Chondrocyte (in vitro differentiated cells): ENCODE measurements at regions not wholly inside any gene's neighbourhood (a gene's known extent, or its start where the extent isn't known, plus 50 kb on each side); places are given as distances from the start of the nearest gene placed in this dataset.

Experiments used
- DNase-seq: peaks from one replicate; pipeline ENCODE4 v3.0.0; 2021; ENCODE audit warnings: mixed read lengths, low spot score
- H3K27ac Mint-ChIP-seq: one replicate; pipeline ENCODE4 v1.8.0; 2021; ENCODE audit warnings: mild to moderate bottlenecking, moderate library complexity, mixed read lengths; ENCODE audit not compliant: unreplicated experiment
- H3K27me3 Mint-ChIP-seq: 2 replicates; pipeline ENCODE4 v1.8.0; 2021; ENCODE audit warnings: low read depth, mixed read lengths
- H3K36me3 Mint-ChIP-seq: 2 replicates; pipeline ENCODE4 v1.8.0; 2021; ENCODE audit warnings: low read depth, mixed read lengths
- H3K4me1 Mint-ChIP-seq: 2 replicates; pipeline ENCODE4 v1.8.0; 2021; ENCODE audit warnings: low read depth, mild to moderate bottlenecking, mixed read lengths
- H3K4me3 Mint-ChIP-seq: one replicate; pipeline ENCODE4 v1.8.0; 2021; ENCODE audit warnings: mild to moderate bottlenecking, moderate library complexity, mixed read lengths; ENCODE audit not compliant: unreplicated experiment
- H3K9me3 Mint-ChIP-seq: 2 replicates; pipeline ENCODE4 v1.8.0; 2021; ENCODE audit warnings: low read depth, mixed read lengths
- CTCF ChIP-seq: fragments of 200-600 bp; sonication (generic); IDR thresholded peaks from 2 replicates; pipeline ENCODE4 v1.5.0; 2021; ENCODE audit warnings: antibody characterized with exemption, mild to moderate bottlenecking, moderate library complexity

GRCh38 chr11:103716363-103716762, 320.1 kb upstream of the DDI1 start:
- Mint-ChIP-seq H3K27me3 (peaks cover 2% of the 10 kb centered on the region), H3K27ac (no peak overlapping the region), H3K4me1 (peaks cover 3% of the 10 kb centered on the region)

GRCh38 chr11:103727262-103727661, 309.2 kb upstream of the DDI1 start:
- H3K27ac Mint-ChIP-seq = no peak overlapping the region
- peaks cover 5% of the 10 kb centered on the region for H3K4me1 Mint-ChIP-seq
- no peaks in the 10 kb centered on the region for H3K36me3 Mint-ChIP-seq
- H3K9me3 Mint-ChIP-seq = peaks cover 14% of the 10 kb centered on the region
- no peak overlapping the region for H3K4me3 Mint-ChIP-seq
- DNase-seq = no peak
- peaks cover 5% of the 10 kb centered on the region for H3K27me3 Mint-ChIP-seq
- TF ChIP-seq CTCF = no peak

More at GRCh38 chr11:103716363-103716762, 320.1 kb upstream of the DDI1 start:
- DNase-seq = peak; percentile 55
- no peak for TF ChIP-seq CTCF
- Mint-ChIP-seq H3K36me3 (peaks cover 2% of the 10 kb centered on the region), H3K9me3 (peaks cover 10% of the 10 kb centered on the region), H3K4me3 (no peak overlapping the region)

- peaks cover 5% of the 10 kb centered on the region for H3K4me1 Mint-ChIP-seq
- H3K9me3 Mint-ChIP-seq = peaks cover 14% of the 10 kb centered on the region
- H3K27ac Mint-ChIP-seq = no peak overlapping the region
- no peak overlapping the region for H3K4me3 Mint-ChIP-seq
- no peaks in the 10 kb centered on the region for H3K36me3 Mint-ChIP-seq
- no peak for DNase-seq
- no peak for TF ChIP-seq CTCF
- no peaks in the 10 kb centered on the region for H3K27me3 Mint-ChIP-seq
Measured at GRCh38 chr11:103729617-103730016, 306.8 kb upstream of the DDI1 start.

GRCh38 chr11:103730131-103730940, 306.1 kb upstream of the DDI1 start:
- H3K9me3 Mint-ChIP-seq = peaks cover 8% of the 10 kb centered on the region
- TF ChIP-seq CTCF = no peak
- no peak overlapping the region for H3K27ac Mint-ChIP-seq
- H3K4me1 Mint-ChIP-seq = peaks cover 5% of the 10 kb centered on the region
- no peaks in the 10 kb centered on the region for H3K36me3 Mint-ChIP-seq
- no peak overlapping the region for H3K4me3 Mint-ChIP-seq
- H3K27me3 Mint-ChIP-seq = peaks cover 2% of the 10 kb centered on the region
- no peak for DNase-seq

GRCh38 chr11:103731670-103732069, 304.8 kb upstream of the DDI1 start:
- no peak for DNase-seq
- Mint-ChIP-seq H3K36me3 (no peaks in the 10 kb centered on the region), H3K4me3 (no peak overlapping the region), H3K27me3 (peaks cover 2% of the 10 kb centered on the region), H3K9me3 (peaks cover 5% of the 10 kb centered on the region), H3K4me1 (peaks cover 5% of the 10 kb centered on the region), H3K27ac (no peak overlapping the region)
- no peak for TF ChIP-seq CTCF
